Fibroblast of upper back skin (primary cell): ENCODE measurements at regions not wholly inside any gene's neighbourhood (a gene's known extent, or its start where the extent isn't known, plus 50 kb on each side); places are given as distances from the start of the nearest gene placed in this dataset.
"Not testable (repeated sequence)": the region's sequence is repeated elsewhere in the genome, so short reads cannot be mapped to it uniquely, and the experiment has no call there.

Experiments used
- DNase-seq: peaks from one replicate; pipeline ENCODE4 v3.0.0-alpha.2; 2013

- no peak for DNase-seq
These were observed 1554.7 kb upstream of the TENM4 start for GRCh38 chr11:80995523-80995922.

GRCh38 chr11:80993536-80993935 is 1552.7 kb upstream of the TENM4 start:
- peak; percentile 65 for DNase-seq

GRCh38 chr11:80990885-80991284 is 1550.1 kb upstream of the TENM4 start:
- DNase-seq, result no peak

- no peak for DNase-seq
These were observed 1546.3 kb upstream of the TENM4 start for GRCh38 chr11:80987171-80987570.

GRCh38 chr11:80986421-80987074 is 1545.7 kb upstream of the TENM4 start:
- no peak for DNase-seq

- DNase-seq, result peak; percentile 25
These were observed 1539.4 kb upstream of the TENM4 start for GRCh38 chr11:80980227-80980626.

- no peak for DNase-seq
These were observed 1533.0 kb upstream of the TENM4 start for GRCh38 chr11:80973786-80974185.

GRCh38 chr11:80970037-80970436 is 1529.2 kb upstream of the TENM4 start:
- DNase-seq, result peak; percentile 58

- DNase-seq, result no peak
These were observed 1526.8 kb upstream of the TENM4 start for GRCh38 chr11:80967649-80968048.

- DNase-seq, result no peak
These were observed 1519.7 kb upstream of the TENM4 start for GRCh38 chr11:80960381-80961029.

GRCh38 chr11:80959751-80960150 is 1518.9 kb upstream of the TENM4 start:
- no peak for DNase-seq

GRCh38 chr11:80958987-80959386 is 1518.2 kb upstream of the TENM4 start:
- peak; percentile 53 for DNase-seq

GRCh38 chr11:80958361-80958760 is 1517.5 kb upstream of the TENM4 start:
- DNase-seq, result peak; percentile 91

- DNase-seq, result no peak
These were observed 1514.8 kb upstream of the TENM4 start for GRCh38 chr11:80955588-80955987.

- no peak for DNase-seq
These were observed 1508.0 kb upstream of the TENM4 start for GRCh38 chr11:80948781-80949180.

- no peak for DNase-seq
These were observed 1503.9 kb upstream of the TENM4 start for GRCh38 chr11:80944758-80945157.

- DNase-seq, result no peak
These were observed 1502.4 kb upstream of the TENM4 start for GRCh38 chr11:80943226-80943625.

- peak; percentile 53 for DNase-seq
These were observed 1497.0 kb upstream of the TENM4 start for GRCh38 chr11:80937842-80938241.

- no peak for DNase-seq
These were observed 1489.2 kb upstream of the TENM4 start for GRCh38 chr11:80930038-80930437.

- peak; percentile 51 for DNase-seq
These were observed 1488.4 kb upstream of the TENM4 start for GRCh38 chr11:80929031-80929805.

GRCh38 chr11:80925321-80925720 is 1484.5 kb upstream of the TENM4 start:
- DNase-seq, result no peak

GRCh38 chr11:80921310-80921709 is 1480.5 kb upstream of the TENM4 start:
- DNase-seq, result not testable (repeated sequence)

- DNase-seq, result no peak
These were observed 1475.5 kb upstream of the TENM4 start for GRCh38 chr11:80916173-80916798.

GRCh38 chr11:80914311-80914710 is 1473.5 kb upstream of the TENM4 start:
- no peak for DNase-seq
